ENCODE measurements at regions not wholly inside any gene's neighbourhood (a gene's known extent, or its start where the extent isn't known, plus 50 kb on each side); places are given as distances from the start of the nearest gene placed in this dataset.

DNA sequence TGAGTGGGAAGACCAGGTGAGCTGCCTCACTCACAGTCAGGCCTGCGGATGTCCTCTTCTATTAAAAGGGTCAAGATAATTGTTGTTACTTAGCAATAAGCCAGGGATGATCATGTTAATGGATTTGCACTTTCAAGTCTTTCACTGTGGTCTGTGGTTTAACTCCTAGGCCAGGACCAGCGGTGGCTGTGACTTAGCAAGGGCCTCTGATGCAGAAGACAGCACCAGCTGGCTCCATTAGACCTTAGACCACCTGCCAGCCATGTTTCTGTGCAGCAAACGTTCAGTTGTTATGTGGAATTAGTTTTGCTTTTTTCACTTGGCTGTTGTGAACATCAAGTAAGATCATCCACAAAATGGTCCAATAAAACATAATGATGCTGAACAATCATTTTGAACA lies 537.3 kb downstream of the TNS3 start:
- TF ChIP-seq CTCF (IDR thresholded peaks at IDR 0.05), result no peak
- TF ChIP-seq POLR2A (IDR thresholded peaks at IDR 0.05), result no peak
